Endothelial cell of umbilical vein (primary cell): ENCODE measurements at regions not wholly inside any gene's neighbourhood (a gene's known extent, or its start where the extent isn't known, plus 50 kb on each side); places are given as distances from the start of the nearest gene placed in this dataset.

Source experiments
- BruUV-seq: library from RNA; stranded (reverse); fragments of 400-500 nt; replicated peaks from 2 replicates; lab custom pipeline; 2021; lab: Mats Ljungman, UMichigan
- CTCF ChIA-PET: fragments of 300-600, 350-600 bp; sonication (Branson Sonifier 250); formaldehyde crosslinking; loops from one replicate; lab custom pipeline; 2021; ENCODE audit warnings: antibody characterized with exemption, inconsistent platforms; lab: Charles Lee
- POLR2A ChIA-PET: fragments of 300-600, 350-600 bp; sonication (Branson Sonifier 250); formaldehyde crosslinking; loops from one replicate; lab custom pipeline; 2021; ENCODE audit warnings: antibody characterized with exemption, inconsistent platforms; lab: Charles Lee
- DNase-seq: peaks from one replicate; pipeline ENCODE4 v3.0.0-alpha.2; 2011; ENCODE audit warnings: low read depth, low spot score
- FAIRE-seq: peaks from 2 replicates; lab custom pipeline; 2011; peaks lifted over from hg19 to GRCh38; lab: Jason Lieb, UNC
- H2AFZ ChIP-seq: 2 replicates; pipeline ENCODE4 v1.6.0; 2012; ENCODE audit warnings: low read depth, low read length, control low read depth, inconsistent platforms
- H3K27ac ChIP-seq: 2 replicates; pipeline ENCODE4 v1.5.1; 2011; ENCODE audit warnings: low read depth, mild to moderate bottlenecking, control low read depth, low read length, moderate library complexity; ENCODE audit not compliant: insufficient read depth
- H3K27me3 ChIP-seq, 2 experiments: 2 replicates each; pipeline versions ENCODE4 v1.6.0 to v1.6.1; 2011; ENCODE audit warnings: low read length in 2 of 2, mixed read lengths in 1 of 2; ENCODE audit not compliant: control insufficient read depth in 2 of 2, insufficient read depth in 2 of 2
- H3K36me3 ChIP-seq, 2 experiments: 2 replicates in 1 of 2; 3 replicates in 1 of 2; pipeline ENCODE4 v1.5.1; 2011; ENCODE audit warnings: low read length in 2 of 2, mild to moderate bottlenecking in 1 of 2, moderate library complexity in 1 of 2; ENCODE audit not compliant: control insufficient read depth in 2 of 2, insufficient read depth in 2 of 2; ENCODE audit errors: extremely low read depth in 1 of 2
- H3K4me1 ChIP-seq: 3 replicates; pipeline ENCODE4 v1.5.1; 2011; ENCODE audit warnings: mild to moderate bottlenecking, low read length; ENCODE audit not compliant: control insufficient read depth, insufficient read depth; ENCODE audit errors: extremely low read depth
- H3K4me2 ChIP-seq: 2 replicates; pipeline ENCODE4 v1.6.1; 2011; ENCODE audit warnings: low read length, control low read depth, mixed read lengths; ENCODE audit not compliant: insufficient read depth
- H3K4me3 ChIP-seq, 3 experiments: fragments of 200-600 bp in 1 of 3; sonication (generic), shearing (Covaris generic) in 1 of 3; replicated peaks in 1 of 3; 2 replicates each; pipeline ENCODE4 v1.5.1; 2011 to 2016; ENCODE audit warnings: control low read depth in 3 of 3, low read length in 3 of 3, mild to moderate bottlenecking in 2 of 3, inconsistent platforms in 1 of 3, low read depth in 1 of 3, moderate library complexity in 1 of 3; ENCODE audit not compliant: insufficient read depth in 1 of 3
- H3K79me2 ChIP-seq: 2 replicates; pipeline ENCODE4 v1.6.0; 2012; ENCODE audit warnings: low read length, inconsistent platforms; ENCODE audit not compliant: control insufficient read depth, insufficient read depth
- H3K9ac ChIP-seq: replicated peaks from 2 replicates; pipeline ENCODE3; 2011; ENCODE audit warnings: low read length, control low read depth; ENCODE audit not compliant: insufficient read depth; ENCODE audit errors: extremely low read depth
- H3K9me1 ChIP-seq: replicated peaks from 3 replicates; pipeline ENCODE4 v1.6.0; 2011; ENCODE audit warnings: mild to moderate bottlenecking, low read length; ENCODE audit not compliant: control insufficient read depth, insufficient read depth; ENCODE audit errors: extremely low read depth
- H3K9me3 ChIP-seq: replicated peaks from 2 replicates; pipeline ENCODE4 v1.5.1; 2012; ENCODE audit warnings: low read length, inconsistent platforms; ENCODE audit not compliant: control insufficient read depth, insufficient read depth
- H4K20me1 ChIP-seq: replicated peaks from 2 replicates; pipeline ENCODE3; 2011; ENCODE audit warnings: mild to moderate bottlenecking, low read length; ENCODE audit not compliant: control insufficient read depth, insufficient read depth; ENCODE audit errors: extremely low read depth
- CTCF ChIP-seq, 2 donors: IDR thresholded peaks; 1 replicate in 1 of 2; 2 replicates in 1 of 2; pipeline ENCODE4 v1.5.1; 2011; ENCODE audit warnings: low read length in 2 of 2, mild to moderate bottlenecking in 2 of 2, moderate library complexity in 2 of 2, control low read depth in 1 of 2, inconsistent platforms in 1 of 2, low read depth in 1 of 2; ENCODE audit not compliant: insufficient read depth in 1 of 2; ENCODE audit errors: extremely low read depth in 1 of 2
- EZH2 ChIP-seq: IDR thresholded peaks from 2 replicates; pipeline ENCODE4 v1.6.1; 2012; ENCODE audit warnings: borderline replicate concordance, low read depth, mild to moderate bottlenecking, moderate library complexity, low read length, inconsistent platforms; ENCODE audit not compliant: severe bottlenecking
- FOS ChIP-seq: IDR thresholded peaks from 2 replicates; pipeline ENCODE4 v1.6.1; 2011; ENCODE audit warnings: mild to moderate bottlenecking, low read length, moderate library complexity, borderline replicate concordance; ENCODE audit not compliant: insufficient read depth
- GATA2 ChIP-seq: IDR thresholded peaks from 2 replicates; pipeline ENCODE4 v1.7.0; 2011; ENCODE audit warnings: low read depth, mild to moderate bottlenecking, moderate library complexity, mixed read lengths, low read length; ENCODE audit not compliant: insufficient read length, insufficient read depth
- JUN ChIP-seq: IDR thresholded peaks from 2 replicates; pipeline ENCODE4 v1.6.1; 2011; ENCODE audit warnings: borderline replicate concordance, low read depth; ENCODE audit not compliant: insufficient read length, insufficient read depth
- MYC ChIP-seq: IDR thresholded peaks from one replicate; pipeline ENCODE4 v1.6.1; 2011; ENCODE audit warnings: mild to moderate bottlenecking, low read depth, low read length
- POLR2A ChIP-seq: IDR thresholded peaks from 2 replicates; pipeline ENCODE4 v1.6.1; 2012; ENCODE audit warnings: low read depth, mild to moderate bottlenecking, control low read depth, low read length
- POLR2AphosphoS5 ChIP-seq: IDR thresholded peaks from 2 replicates; pipeline ENCODE4 v1.6.1; 2012; ENCODE audit warnings: low read depth, mild to moderate bottlenecking, control low read depth, low read length, moderate library complexity; ENCODE audit not compliant: insufficient read depth
- dilution Hi-C: fragments of 300-500 bp; cut with MboI; formaldehyde crosslinking; loops from one replicate; pipeline ENCODE4 v1.15.0; 2019; ENCODE audit warnings: low sequenced_read_pairs; ENCODE audit not compliant: extremely low pct_ligation_motif_present
- intact Hi-C: fragments of 100-400 bp; cut with micrococcal nuclease; formaldehyde crosslinking; loops from one replicate; pipeline ENCODE4 v1.10.0; 2022
- TF ChIP-seq, protein P1 (sequence below): IDR thresholded peaks from 2 replicates; pipeline ENCODE4 v1.6.1; 2011; ENCODE audit not compliant: insufficient read depth, insufficient read length

- dilution Hi-C loops = no loop called here
- FAIRE-seq (no peak), DNase-seq (no peak)
- no peak for TF ChIP-seq JUN
- TF ChIP-seq, protein P1, sequence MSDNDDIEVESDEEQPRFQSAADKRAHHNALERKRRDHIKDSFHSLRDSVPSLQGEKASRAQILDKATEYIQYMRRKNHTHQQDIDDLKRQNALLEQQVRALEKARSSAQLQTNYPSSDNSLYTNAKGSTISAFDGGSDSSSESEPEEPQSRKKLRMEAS = no peak
- TF ChIP-seq FOS = no peak
- no peak for TF ChIP-seq POLR2A
- TF ChIP-seq CTCF (IDR thresholded peaks at IDR 0.05; ENCODE audit: extremely low read depth in 1 of 2, insufficient read depth in 1 of 2, low read depth in 1 of 2, low read length in 2 of 2) = no peak
- TF ChIP-seq GATA2 = no peak
- no peak for TF ChIP-seq EZH2
- no peak for TF ChIP-seq POLR2AphosphoS5
- no peak for TF ChIP-seq MYC
- Histone ChIP-seq H4K20me1 (no peaks in the 10 kb centered on the region), H3K4me2 (no peak overlapping the region), H3K4me3 (no peak overlapping the region), H2AFZ (no peak overlapping the region), H3K4me1 (no peaks in the 10 kb centered on the region), H3K27me3 (peaks cover 0 to 2% of the 10 kb centered on the region in 2 experiments), H3K9me1 (no peaks in the 10 kb centered on the region), H3K9ac (no peak overlapping the region), H3K79me2 (no peaks in the 10 kb centered on the region), H3K36me3 (no peaks in the 10 kb centered on the region), H3K27ac (no peak overlapping the region), H3K9me3 (no peaks in the 10 kb centered on the region)
- POLR2A ChIA-PET = interaction anchor here (0.8 kb wide), 1 partner anchor 41 kb away, joined by 4 read pairs; no protein-coding TSS in a partner anchor
- CTCF ChIA-PET = interaction anchor here (1.2 to 1.3 kb wide), 2 partner anchors 246 to 625 kb away, joined by 3 to 4 read pairs; partner anchors contain the start of gene NECTIN1
- intact Hi-C loops = loop anchor here (5.0 kb wide), 1 partner anchor 159 kb away; no protein-coding TSS in a partner anchor
- no TSS peak for BruUV-seq
These were observed 60.4 kb upstream of the THY1 start for GRCh38 chr11:119483341-119483880.
